Naive thymus-derived CD4-positive, alpha-beta T cell (primary cell): ENCODE measurements at regions not wholly inside any gene's neighbourhood (a gene's known extent, or its start where the extent isn't known, plus 50 kb on each side); places are given as distances from the start of the nearest gene placed in this dataset.
"Not testable (repeated sequence)": the region's sequence is repeated elsewhere in the genome, so short reads cannot be mapped to it uniquely, and the experiment has no call there.

Source experiments
- ATAC-seq: fragments of 150-1000 bp; cut with Tn5 transposase; 2 replicates; pipeline ENCODE4 v1.10.0; 2021; ENCODE audit warnings: mild to moderate bottlenecking, moderate library complexity
- CTCF ChIA-PET: fragments of 350-600 bp; sonication (Branson Sonifier 250); formaldehyde crosslinking; loops from one replicate; lab custom pipeline; 2021; ENCODE audit warnings: antibody characterized with exemption; lab: Charles Lee
- POLR2A ChIA-PET: fragments of 350-600 bp; sonication (Branson Sonifier 250); formaldehyde crosslinking; loops from one replicate; lab custom pipeline; 2021; ENCODE audit warnings: antibody characterized with exemption, inconsistent platforms; lab: Charles Lee
- DNase-seq, 9 donors: peaks; one replicate each; pipeline versions ENCODE4 v3.0.0 to v3.0.0-alpha.2; 2020 to 2022; ENCODE audit warnings: mixed read lengths in 1 of 9
- H3K27ac ChIP-seq: one replicate; pipeline ENCODE4 v1.7.0; 2013; ENCODE audit warnings: mild to moderate bottlenecking, low read depth, low read length, moderate library complexity
- H3K27me3 ChIP-seq, 2 donors: one replicate each; pipeline ENCODE4 v1.7.0; 2013; ENCODE audit warnings: low read length in 2 of 2, mild to moderate bottlenecking in 2 of 2, moderate library complexity in 2 of 2; ENCODE audit not compliant: control insufficient read depth in 2 of 2, insufficient read depth in 2 of 2
- H3K36me3 ChIP-seq, 3 experiments: 1 replicate in 2 of 3; 2 replicates in 1 of 3; pipeline ENCODE4 v1.7.0; 2013; ENCODE audit warnings: low read length in 3 of 3, mild to moderate bottlenecking in 3 of 3, moderate library complexity in 1 of 3; ENCODE audit not compliant: insufficient read depth in 3 of 3, control insufficient read depth in 2 of 3
- H3K4me1 ChIP-seq, 2 donors: one replicate each; pipeline ENCODE4 v1.7.0; 2013; ENCODE audit warnings: low read length in 2 of 2, mild to moderate bottlenecking in 2 of 2, moderate library complexity in 1 of 2; ENCODE audit not compliant: control insufficient read depth in 2 of 2, insufficient read depth in 2 of 2
- H3K4me3 ChIP-seq: 2 replicates; pipeline ENCODE4 v1.7.0; 2013; ENCODE audit warnings: mild to moderate bottlenecking, low read length
- H3K9me3 ChIP-seq, 3 experiments: 1 replicate in 2 of 3; 2 replicates in 1 of 3; pipeline ENCODE4 v1.7.0; 2013; ENCODE audit warnings: low read length in 3 of 3; ENCODE audit not compliant: control insufficient read depth in 2 of 3
- H3K27ac Mint-ChIP-seq, 9 donors: one replicate each; pipeline ENCODE4 v1.8.0; 2020 to 2022; ENCODE audit warnings: mixed read lengths in 9 of 9, mild to moderate bottlenecking in 8 of 9, moderate library complexity in 5 of 9, inconsistent platforms in 2 of 9
- H3K27me3 Mint-ChIP-seq, 5 donors: one replicate each; pipeline ENCODE4 v1.8.0; 2021 to 2022; ENCODE audit warnings: mixed read lengths in 5 of 5, mild to moderate bottlenecking in 1 of 5
- H3K36me3 Mint-ChIP-seq, 5 donors: one replicate each; pipeline ENCODE4 v1.8.0; 2020 to 2022; ENCODE audit warnings: mixed read lengths in 5 of 5, mild to moderate bottlenecking in 3 of 5, inconsistent platforms in 1 of 5
- H3K4me1 Mint-ChIP-seq, 7 donors: one replicate each; pipeline ENCODE4 v1.8.0; 2020 to 2022; ENCODE audit warnings: mixed read lengths in 7 of 7, mild to moderate bottlenecking in 3 of 7, inconsistent platforms in 1 of 7
- H3K4me3 Mint-ChIP-seq, 10 donors: one replicate each; pipeline ENCODE4 v1.8.0; 2020 to 2022; ENCODE audit warnings: mild to moderate bottlenecking in 10 of 10, mixed read lengths in 10 of 10, moderate library complexity in 6 of 10, inconsistent platforms in 2 of 10
- H3K9me3 Mint-ChIP-seq, 11 donors: one replicate each; pipeline ENCODE4 v1.8.0; 2020 to 2022; ENCODE audit warnings: mixed read lengths in 11 of 11, mild to moderate bottlenecking in 4 of 11, inconsistent platforms in 1 of 11, moderate library complexity in 1 of 11
- intact Hi-C, 2 donors: fragments of 100-400 bp; cut with micrococcal nuclease; formaldehyde crosslinking; loops; one replicate each; pipeline ENCODE4 v1.15.1; 2023

DNA sequence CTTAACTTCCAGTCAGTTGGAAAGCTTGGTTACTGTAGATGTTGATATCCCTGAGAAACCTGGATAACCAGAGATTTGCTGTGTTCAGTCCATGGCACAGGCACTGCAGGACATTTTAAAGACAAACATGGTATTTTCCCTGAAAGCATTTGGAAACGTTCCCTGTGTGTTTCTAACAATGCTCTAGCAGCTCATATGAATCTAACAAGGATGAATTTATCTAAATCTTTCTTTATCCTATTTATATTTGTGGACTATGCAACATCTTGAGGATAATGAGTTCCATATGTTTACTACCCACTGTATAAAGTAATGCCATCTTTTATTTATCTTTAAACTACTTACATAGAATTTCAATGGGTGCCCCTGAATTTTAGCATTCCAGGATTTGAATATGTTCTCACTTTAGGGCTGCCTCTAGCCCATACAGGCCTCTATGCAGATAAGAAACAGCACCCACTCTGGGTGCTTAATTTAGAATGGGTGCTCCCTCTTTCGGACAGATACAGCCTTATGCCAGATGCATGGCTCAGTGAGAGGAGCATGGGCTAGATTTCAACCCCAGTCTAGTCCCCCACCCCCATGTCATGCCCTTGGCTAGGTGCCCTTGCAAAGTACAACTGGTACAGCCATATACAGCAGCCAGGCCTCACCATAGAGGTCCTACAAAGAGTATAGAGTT, 50.6 kb upstream of the NEMP2 start:
- H3K27me3 Mint-ChIP-seq: no peaks in the 10 kb centered on the region
- no peak overlapping the region for H3K27ac Mint-ChIP-seq
- intact Hi-C loops: no loop called here
- Histone ChIP-seq H3K4me1 (no peaks in the 10 kb centered on the region), H3K36me3 (no peaks in the 10 kb centered on the region), H3K9me3 (no peaks in the 10 kb centered on the region), H3K4me3 (no peak overlapping the region), H3K27ac (no peak overlapping the region), H3K27me3 (no peaks in the 10 kb centered on the region)
- POLR2A ChIA-PET: no interaction called here
- no peaks in the 10 kb centered on the region for H3K4me1 Mint-ChIP-seq
- peaks cover 0 to 7% (median 0%) of the 10 kb centered on the region in 11 donors for H3K9me3 Mint-ChIP-seq
- CTCF ChIA-PET: no interaction called here
- ATAC-seq: no peak
- peaks cover 0 to 6% (median 0%) of the 10 kb centered on the region in 5 donors for H3K36me3 Mint-ChIP-seq
- DNase-seq: no peak
- no peak overlapping the region for H3K4me3 Mint-ChIP-seq

DNA sequence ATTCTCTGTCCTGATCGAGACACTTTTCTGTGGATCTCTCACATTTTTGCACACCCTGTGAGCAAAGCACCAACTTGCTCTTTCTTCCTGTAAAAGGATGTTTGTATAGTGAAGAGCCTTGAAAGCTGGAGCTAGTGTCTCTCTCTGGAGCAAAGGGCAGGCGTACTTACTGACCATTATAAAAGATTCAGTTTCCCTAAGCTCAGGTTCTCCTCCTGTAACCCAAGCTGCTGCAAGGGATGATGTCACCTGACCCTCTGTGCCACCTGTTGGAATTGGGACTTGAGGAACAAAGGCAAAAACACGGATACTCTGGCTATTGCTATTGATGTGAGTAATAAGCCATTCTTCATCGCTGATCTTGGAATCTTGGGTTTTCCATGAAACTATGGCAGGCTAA, 52.6 kb upstream of the NEMP2 start:
- H3K4me1 Mint-ChIP-seq: no peaks in the 10 kb centered on the region
- no peak for ATAC-seq
- H3K9me3 ChIP-seq: no peaks in the 10 kb centered on the region
- intact Hi-C loops: no loop called here
- no peaks in the 10 kb centered on the region for H3K27me3 Mint-ChIP-seq
- no peak overlapping the region for H3K4me3 Mint-ChIP-seq
- H3K27me3 ChIP-seq: no peaks in the 10 kb centered on the region
- CTCF ChIA-PET: no interaction called here
- H3K4me1 ChIP-seq: no peaks in the 10 kb centered on the region
- POLR2A ChIA-PET: no interaction called here
- H3K27ac Mint-ChIP-seq: no peak overlapping the region
- H3K4me3 ChIP-seq: no peak overlapping the region
- H3K27ac ChIP-seq: no peak overlapping the region
- peaks cover 0 to 6% (median 0%) of the 10 kb centered on the region in 5 donors for H3K36me3 Mint-ChIP-seq
- H3K36me3 ChIP-seq: no peaks in the 10 kb centered on the region
- DNase-seq: no peak
- H3K9me3 Mint-ChIP-seq: peaks cover 0 to 9% (median 0%) of the 10 kb centered on the region in 11 donors

DNA sequence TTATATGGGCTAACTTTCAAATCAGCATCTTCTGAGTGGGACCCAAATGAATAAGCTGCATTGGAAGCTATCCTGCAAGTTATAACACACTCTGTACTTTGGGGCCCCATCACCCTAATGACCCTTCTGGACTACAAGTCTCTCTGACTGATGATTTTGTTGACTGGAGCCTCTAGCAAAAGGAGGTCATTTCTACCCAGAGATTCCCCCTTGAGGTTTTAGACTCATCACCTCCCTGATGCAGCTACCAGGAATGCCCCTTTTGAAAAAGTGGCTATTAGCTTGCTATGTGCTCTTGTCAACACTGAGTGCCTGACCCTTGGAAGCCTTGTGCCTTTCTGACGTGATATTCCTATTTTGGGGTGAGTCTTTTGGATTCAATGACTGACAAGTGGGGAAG, 54.5 kb upstream of the NEMP2 start:
- Mint-ChIP-seq H3K27ac (no peak overlapping the region), H3K4me1 (peaks cover 0 to 3% (median 0%) of the 10 kb centered on the region in 7 donors), H3K4me3 (no peak overlapping the region), H3K27me3 (no peaks in the 10 kb centered on the region), H3K36me3 (peaks cover 0 to under 1% (median 0%) of the 10 kb centered on the region in 5 donors), H3K9me3 (peaks cover 0 to 4% (median 0%) of the 10 kb centered on the region in 11 donors)
- no peak overlapping the region for H3K4me3 ChIP-seq
- CTCF ChIA-PET: no interaction called here
- H3K9me3 ChIP-seq: no peaks in the 10 kb centered on the region
- H3K36me3 ChIP-seq: no peaks in the 10 kb centered on the region
- H3K27ac ChIP-seq: no peak overlapping the region
- H3K4me1 ChIP-seq: no peaks in the 10 kb centered on the region
- H3K27me3 ChIP-seq: no peaks in the 10 kb centered on the region
- DNase-seq: no peak
- intact Hi-C loops: no loop called here
- no peak for ATAC-seq
- POLR2A ChIA-PET: no interaction called here

DNA sequence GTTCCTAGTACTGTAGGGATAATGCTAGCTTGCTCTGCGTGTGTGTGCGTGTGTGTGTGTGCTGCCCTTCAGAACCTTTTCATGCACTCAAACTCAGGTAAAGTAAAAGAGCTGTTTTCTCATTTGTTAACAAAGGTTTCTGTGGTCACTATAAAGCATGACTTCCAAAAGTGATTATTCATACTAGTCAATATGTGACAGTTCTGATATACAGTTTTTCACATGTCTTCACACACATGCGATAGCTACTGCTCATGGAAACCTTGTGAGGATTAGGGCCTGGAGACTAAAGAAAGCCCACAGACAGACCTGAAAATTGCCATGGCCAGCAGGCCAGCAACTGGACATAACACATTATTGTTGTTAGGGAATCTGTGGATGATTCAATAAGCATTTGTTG, 56.9 kb upstream of the NEMP2 start:
- CTCF ChIA-PET: interaction anchor here (0.7 kb wide), 1 partner anchor 79 kb away, joined by 3 read pairs; no protein-coding TSS in a partner anchor
- Mint-ChIP-seq H3K4me1 (peaks cover 0 to 3% (median 0%) of the 10 kb centered on the region in 7 donors), H3K9me3 (peaks cover 0 to 5% (median 0%) of the 10 kb centered on the region in 11 donors), H3K27ac (no peak overlapping the region), H3K27me3 (no peaks in the 10 kb centered on the region), H3K4me3 (no peak overlapping the region), H3K36me3 (peaks cover 0 to 2% (median 0%) of the 10 kb centered on the region in 5 donors)
- Histone ChIP-seq H3K9me3 (no peaks in the 10 kb centered on the region), H3K27ac (no peak overlapping the region), H3K36me3 (no peaks in the 10 kb centered on the region), H3K4me1 (no peaks in the 10 kb centered on the region), H3K4me3 (no peak overlapping the region), H3K27me3 (no peaks in the 10 kb centered on the region)
- ATAC-seq: no peak
- intact Hi-C loops: no loop called here
- no peak for DNase-seq
- POLR2A ChIA-PET: no interaction called here

DNA sequence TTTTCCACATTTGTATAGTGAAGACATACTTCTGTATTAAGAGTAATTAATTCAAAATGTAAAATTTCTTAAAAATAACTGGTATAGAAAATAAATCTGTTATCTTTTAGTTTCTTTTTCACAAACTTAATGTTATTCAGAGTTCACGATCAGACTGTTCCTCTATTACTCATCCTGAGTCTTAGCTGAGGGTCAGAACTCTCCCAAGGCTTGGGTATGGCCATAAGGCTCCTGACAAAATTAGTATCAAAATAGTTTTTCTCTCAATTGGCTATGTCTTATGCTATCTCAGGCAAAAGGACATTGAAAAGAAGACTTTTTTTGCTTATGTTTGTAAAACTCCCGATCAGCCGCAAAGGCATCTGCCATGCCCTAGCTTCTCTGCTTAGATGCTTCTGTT, 56.1 kb upstream of the NAB1 start:
- no peak overlapping the region for H3K27ac Mint-ChIP-seq
- H3K27me3 Mint-ChIP-seq: no peaks in the 10 kb centered on the region
- peaks cover 0 to 3% (median 0%) of the 10 kb centered on the region in 7 donors for H3K4me1 Mint-ChIP-seq
- Histone ChIP-seq H3K27ac (no peak overlapping the region), H3K36me3 (no peaks in the 10 kb centered on the region), H3K4me3 (no peak overlapping the region), H3K4me1 (no peaks in the 10 kb centered on the region), H3K9me3 (no peaks in the 10 kb centered on the region), H3K27me3 (no peaks in the 10 kb centered on the region)
- intact Hi-C loops: no loop called here
- H3K36me3 Mint-ChIP-seq: peaks cover 0 to 2% (median 0%) of the 10 kb centered on the region in 5 donors
- H3K9me3 Mint-ChIP-seq: peaks cover 0 to 5% (median 0%) of the 10 kb centered on the region in 11 donors
- no peak for DNase-seq
- ChIA-PET CTCF (no interaction called here), POLR2A (no interaction called here)
- no peak overlapping the region for H3K4me3 Mint-ChIP-seq
- ATAC-seq: no peak

DNA sequence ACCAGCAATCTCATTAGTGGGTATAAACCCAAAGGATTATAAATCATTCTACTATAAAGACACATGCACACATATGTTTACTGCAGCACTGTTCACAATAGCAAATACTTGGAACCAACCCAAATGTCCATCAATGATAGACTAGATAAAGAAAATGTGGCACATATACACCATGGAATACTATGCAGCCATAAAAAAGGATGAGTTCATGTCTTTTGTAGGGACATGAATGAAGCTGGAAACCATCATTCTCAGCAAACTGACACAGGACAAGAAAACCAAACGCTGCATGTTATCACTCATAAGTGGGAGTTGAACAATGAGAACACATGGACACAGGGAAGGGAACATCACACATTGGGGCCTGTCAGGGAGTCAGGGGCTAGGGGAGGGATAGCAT, 53.0 kb upstream of the NAB1 start:
- ATAC-seq, H3K27me3 Mint-ChIP-seq, H3K4me3 ChIP-seq, H3K4me1 ChIP-seq, H3K36me3 ChIP-seq, H3K9me3 ChIP-seq, H3K4me3 Mint-ChIP-seq, CTCF ChIA-PET, DNase-seq, H3K36me3 Mint-ChIP-seq, H3K27me3 ChIP-seq, H3K9me3 Mint-ChIP-seq, H3K27ac Mint-ChIP-seq, POLR2A ChIA-PET, H3K27ac ChIP-seq, intact Hi-C loops: not testable (repeated sequence)
- peaks cover 6 to 24% (median 17%) of the 10 kb centered on the region in 7 donors for H3K4me1 Mint-ChIP-seq

DNA sequence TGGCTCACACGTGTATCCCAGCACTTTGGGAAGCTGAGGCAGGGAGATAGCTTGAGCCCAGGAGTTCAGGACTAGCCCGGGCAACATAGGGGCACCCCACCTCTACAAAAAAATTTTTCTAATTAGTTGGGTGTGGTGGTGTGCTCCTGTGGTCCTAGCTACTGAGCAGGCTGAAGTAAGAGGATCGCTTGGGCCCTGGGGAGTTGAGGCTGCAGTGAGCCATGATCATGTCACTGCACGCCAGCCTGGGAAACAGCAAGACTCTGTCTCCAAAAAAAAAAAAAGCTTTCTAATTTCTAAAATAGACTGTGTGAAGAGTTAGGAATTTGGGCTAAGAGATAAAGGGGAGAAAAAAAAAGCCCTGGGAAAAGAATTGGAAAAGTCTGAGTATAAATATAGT, 51.9 kb upstream of the NAB1 start:
- H3K4me1 Mint-ChIP-seq: peaks cover 6 to 24% (median 17%) of the 10 kb centered on the region in 7 donors
- no peaks in the 10 kb centered on the region for H3K27me3 Mint-ChIP-seq
- ChIA-PET POLR2A (no interaction called here), CTCF (interaction anchor here (0.7 kb wide), 1 partner anchor 1627 kb away, joined by 3 read pairs; no protein-coding TSS in a partner anchor)
- Histone ChIP-seq H3K4me1 (no peaks in the 10 kb centered on the region), H3K9me3 (no peaks in the 10 kb centered on the region), H3K27me3 (no peaks in the 10 kb centered on the region), H3K27ac (no peak overlapping the region), H3K36me3 (no peaks in the 10 kb centered on the region), H3K4me3 (no peak overlapping the region)
- H3K4me3 Mint-ChIP-seq: no peak overlapping the region
- peaks cover 0 to 3% (median 0%) of the 10 kb centered on the region in 11 donors for H3K9me3 Mint-ChIP-seq
- ATAC-seq (no peak), DNase-seq (no peak)
- intact Hi-C loops: no loop called here
- no peak overlapping the region for H3K27ac Mint-ChIP-seq
- peaks cover 0 to 3% (median 0%) of the 10 kb centered on the region in 5 donors for H3K36me3 Mint-ChIP-seq
